Right lung (tissue), 2 donors: ENCODE measurements at regions not wholly inside any gene's neighbourhood (a gene's known extent, or its start where the extent isn't known, plus 50 kb on each side); places are given as distances from the start of the nearest gene placed in this dataset.

Experiments
- DNase-seq, 2 donors: peaks; one replicate each; pipeline ENCODE4 v3.0.0-alpha.2; 2013

GRCh38 chr5:153880106-153880505 lies 158.6 kb downstream of the FAM114A2 start:
- DNase-seq, result no peak

GRCh38 chr5:153879596-153879995 lies 159.1 kb downstream of the FAM114A2 start:
- no peak for DNase-seq

- DNase-seq, result no peak
Measured at GRCh38 chr5:153866176-153866575, 172.5 kb downstream of the FAM114A2 start.

GRCh38 chr5:153865016-153865415 lies 173.7 kb downstream of the FAM114A2 start:
- no peak for DNase-seq

- DNase-seq, result no peak
Measured at GRCh38 chr5:153863951-153864350, 174.8 kb downstream of the FAM114A2 start.
